H1 (cell line): ENCODE measurements at regions not wholly inside any gene's neighbourhood (a gene's known extent, or its start where the extent isn't known, plus 50 kb on each side); places are given as distances from the start of the nearest gene placed in this dataset.

Experiments used
- CTCF ChIA-PET: fragments of 300-600 bp; sonication (Branson Sonifier 250); formaldehyde crosslinking; loops from one replicate; lab custom pipeline; 2021; ENCODE audit not compliant: partially characterized antibody; lab: Charles Lee
- POLR2A ChIA-PET: fragments of 300-600 bp; sonication (Branson Sonifier 250); formaldehyde crosslinking; loops from one replicate; lab custom pipeline; 2021; ENCODE audit warnings: inconsistent platforms; ENCODE audit not compliant: partially characterized antibody; lab: Charles Lee
- DNase-seq, 2 experiments: peaks; one replicate each; pipeline versions ENCODE4 v3.0.0 to v3.0.0-alpha.2; 2010 to 2022; ENCODE audit warnings: low spot score in 2 of 2, low read depth in 1 of 2, mixed read lengths in 1 of 2
- FAIRE-seq: peaks from 2 replicates; lab custom pipeline; 2011; peaks lifted over from hg19 to GRCh38; lab: Jason Lieb, UNC
- H2AFZ ChIP-seq: 2 replicates; pipeline ENCODE4 v1.8.1; 2012; ENCODE audit warnings: low read length, inconsistent platforms
- H2AK5ac ChIP-seq: 2 replicates; pipeline ENCODE4 v1.6.1; 2013; ENCODE audit warnings: low read depth, low read length
- H2BK120ac ChIP-seq: replicated peaks from 2 replicates; pipeline ENCODE3; 2013; ENCODE audit warnings: low read depth, low read length, inconsistent platforms
- H2BK12ac ChIP-seq: 2 replicates; pipeline ENCODE4 v1.6.1; 2013; ENCODE audit warnings: low read depth, low read length
- H2BK15ac ChIP-seq: 2 replicates; pipeline ENCODE4 v1.6.1; 2013; ENCODE audit warnings: low read length
- H2BK20ac ChIP-seq: 2 replicates; pipeline ENCODE4 v1.6.1; 2013; ENCODE audit warnings: low read length
- H2BK5ac ChIP-seq: 2 replicates; pipeline ENCODE4 v1.6.1; 2013; ENCODE audit warnings: low read depth, low read length
- H3K14ac ChIP-seq: 2 replicates; pipeline ENCODE4 v1.6.1; 2013; ENCODE audit warnings: inconsistent platforms; ENCODE audit not compliant: insufficient read length
- H3K18ac ChIP-seq: 2 replicates; pipeline ENCODE4 v1.6.1; 2013; ENCODE audit warnings: low read length; ENCODE audit errors: extremely low read depth
- H3K23ac ChIP-seq: 2 replicates; pipeline ENCODE4 v1.6.1; 2013; ENCODE audit warnings: inconsistent platforms; ENCODE audit not compliant: insufficient read length
- H3K23me2 ChIP-seq: 2 replicates; pipeline ENCODE4 v1.6.1; 2013; ENCODE audit warnings: low read depth, low read length
- H3K27ac ChIP-seq: 2 replicates; pipeline ENCODE4 v1.6.1; 2011; ENCODE audit warnings: low read depth, low read length, inconsistent platforms
- H3K27me3 ChIP-seq, 4 experiments: replicated peaks in 1 of 4; 1 replicate in 1 of 4; 2 replicates in 3 of 4; pipeline versions ENCODE4 v1.6.1 to v1.8.1; 2011 to 2013; ENCODE audit warnings: low read length in 3 of 4, mild to moderate bottlenecking in 3 of 4, inconsistent platforms in 2 of 4, mixed read lengths in 2 of 4, moderate library complexity in 1 of 4; ENCODE audit not compliant: control insufficient read depth in 3 of 4, insufficient read depth in 3 of 4; ENCODE audit errors: extremely low read depth in 1 of 4
- H3K36me3 ChIP-seq, 4 experiments: 2 replicates each; pipeline versions ENCODE4 v1.6.1 to v1.8.1; 2011 to 2013; ENCODE audit warnings: mild to moderate bottlenecking in 4 of 4, low read length in 3 of 4, moderate library complexity in 2 of 4, control low read depth in 1 of 4, inconsistent platforms in 1 of 4; ENCODE audit not compliant: insufficient read depth in 4 of 4, control insufficient read depth in 2 of 4
- H3K4ac ChIP-seq: replicated peaks from 2 replicates; pipeline ENCODE3; 2013; ENCODE audit warnings: low read length, low read depth, mixed read lengths, inconsistent platforms; ENCODE audit not compliant: insufficient read length
- H3K4me1 ChIP-seq, 4 experiments: replicated peaks in 1 of 4; 1 replicate in 1 of 4; 2 replicates in 3 of 4; pipeline versions ENCODE4 v1.6.1 to v1.8.1; 2011 to 2013; ENCODE audit warnings: low read length in 3 of 4, inconsistent platforms in 2 of 4, mixed read lengths in 1 of 4; ENCODE audit not compliant: insufficient read depth in 4 of 4, control insufficient read depth in 3 of 4
- H3K4me2 ChIP-seq, 2 experiments: 2 replicates each; pipeline versions ENCODE4 v1.6.1 to v1.8.1; 2011 to 2013; ENCODE audit warnings: low read depth in 2 of 2, low read length in 2 of 2, control low read depth in 1 of 2, inconsistent platforms in 1 of 2, mild to moderate bottlenecking in 1 of 2; ENCODE audit not compliant: insufficient read depth in 1 of 2
- H3K4me3 ChIP-seq, 4 experiments: fragments of 200-600, 300-600 bp in 1 of 4; sonication (generic), shearing (Covaris generic), sonication (Bioruptor Twin) in 1 of 4; 2 replicates each; pipeline versions ENCODE4 v1.5.1 to v1.8.1; 2011 to 2016; ENCODE audit warnings: low read length in 4 of 4, low read depth in 3 of 4, control low read depth in 2 of 4, inconsistent platforms in 2 of 4, mild to moderate bottlenecking in 2 of 4, mixed read lengths in 1 of 4, moderate library complexity in 1 of 4; ENCODE audit not compliant: insufficient read depth in 2 of 4; ENCODE audit errors: extremely low read depth in 1 of 4
- H3K56ac ChIP-seq: replicated peaks from 2 replicates; pipeline ENCODE3; 2013; ENCODE audit warnings: low read depth, mild to moderate bottlenecking, mixed read lengths, low read length, inconsistent platforms; ENCODE audit not compliant: insufficient read length
- H3K79me1 ChIP-seq: 2 replicates; pipeline ENCODE4 v1.6.1; 2013; ENCODE audit warnings: low read depth, low read length, control low read depth
- H3K79me2 ChIP-seq, 2 experiments: 2 replicates each; pipeline versions ENCODE4 v1.6.1 to v1.8.1; 2012 to 2013; ENCODE audit warnings: low read length in 2 of 2, mild to moderate bottlenecking in 2 of 2, inconsistent platforms in 1 of 2; ENCODE audit not compliant: insufficient read depth in 2 of 2, control insufficient read depth in 1 of 2
- H3K9ac ChIP-seq, 4 experiments: replicated peaks in 1 of 4; 1 replicate in 1 of 4; 2 replicates in 3 of 4; pipeline versions ENCODE4 v1.6.1 to v1.8.1; 2011 to 2013; ENCODE audit warnings: low read depth in 3 of 4, low read length in 3 of 4, control low read depth in 2 of 4, mild to moderate bottlenecking in 2 of 4, moderate library complexity in 2 of 4, inconsistent platforms in 1 of 4; ENCODE audit errors: extremely low read depth in 1 of 4
- H3K9me3 ChIP-seq, 2 experiments: 2 replicates each; pipeline versions ENCODE4 v1.6.1 to v1.8.1; 2012 to 2013; ENCODE audit warnings: mild to moderate bottlenecking in 2 of 2, moderate library complexity in 2 of 2, control low read depth in 1 of 2, inconsistent platforms in 1 of 2, low read depth in 1 of 2, low read length in 1 of 2, mixed read lengths in 1 of 2; ENCODE audit not compliant: insufficient read depth in 2 of 2
- H4K20me1 ChIP-seq, 2 experiments: replicated peaks in 1 of 2; 2 replicates each; pipeline versions ENCODE3 to v1.8.1; 2011 to 2013; ENCODE audit warnings: inconsistent platforms in 2 of 2, low read length in 2 of 2, mild to moderate bottlenecking in 1 of 2; ENCODE audit not compliant: insufficient read depth in 2 of 2, control insufficient read depth in 1 of 2
- H4K5ac ChIP-seq: 2 replicates; pipeline ENCODE4 v1.6.1; 2013; ENCODE audit warnings: low read length, low read depth, mixed read lengths, inconsistent platforms; ENCODE audit not compliant: insufficient read length
- H4K8ac ChIP-seq: 2 replicates; pipeline ENCODE4 v1.8.0; 2013; ENCODE audit warnings: mild to moderate bottlenecking, moderate library complexity, low read length, inconsistent platforms; ENCODE audit not compliant: insufficient read depth; ENCODE audit errors: extremely low read depth
- H4K91ac ChIP-seq: replicated peaks from 2 replicates; pipeline ENCODE3; 2013; ENCODE audit warnings: low read length, mixed read lengths, inconsistent platforms; ENCODE audit not compliant: insufficient read length
- JUN ChIP-seq: IDR thresholded peaks from 2 replicates; pipeline ENCODE4 v1.6.1; 2011; ENCODE audit warnings: low read depth, mild to moderate bottlenecking, improper control_type of control experiment, low read length
- KDM5A ChIP-seq: fragments of 200-600 bp; IDR thresholded peaks from 2 replicates; pipeline ENCODE4 v1.7.1; 2012; ENCODE audit warnings: mild to moderate bottlenecking, low read length, inconsistent platforms, mixed read lengths
- PHF8 ChIP-seq: fragments of 200-600 bp; sonication (generic); conservative IDR thresholded peaks from 2 replicates; pipeline ENCODE4 v1.7.1; 2012; ENCODE audit warnings: low read depth, mild to moderate bottlenecking, inconsistent platforms, low read length, moderate library complexity
- POLR2A ChIP-seq, 2 experiments: IDR thresholded peaks; 1 replicate in 1 of 2; 2 replicates in 1 of 2; pipeline ENCODE4 v1.6.1; 2011; ENCODE audit warnings: low read depth in 2 of 2, low read length in 2 of 2, mild to moderate bottlenecking in 2 of 2; ENCODE audit errors: control extremely low read depth in 1 of 2
- POLR2AphosphoS5 ChIP-seq: IDR thresholded peaks from 2 replicates; pipeline ENCODE4 v1.6.1; 2011; ENCODE audit warnings: low read depth, low read length
- WGBS, 2 experiments: shearing (Covaris generic) in 1 of 2; methylation state at CpG; one replicate each; pipeline versions ENCODE4 v1.1.6 to v1.1.7; 2013 to 2015; ENCODE audit warnings: low lambda C conversion rate in 2 of 2, mixed read lengths in 2 of 2, inconsistent platforms in 1 of 2, low coverage in 1 of 2, missing lambda C conversion rate in 1 of 2; ENCODE audit not compliant: insufficient replicate concordance in 2 of 2, insufficient coverage in 1 of 2, insufficient read length in 1 of 2; ENCODE audit errors: extremely low coverage in 1 of 2, missing lambda C conversion rate in 1 of 2; 5-methylcytosine and 5-hydroxymethylcytosine counted together

DNA sequence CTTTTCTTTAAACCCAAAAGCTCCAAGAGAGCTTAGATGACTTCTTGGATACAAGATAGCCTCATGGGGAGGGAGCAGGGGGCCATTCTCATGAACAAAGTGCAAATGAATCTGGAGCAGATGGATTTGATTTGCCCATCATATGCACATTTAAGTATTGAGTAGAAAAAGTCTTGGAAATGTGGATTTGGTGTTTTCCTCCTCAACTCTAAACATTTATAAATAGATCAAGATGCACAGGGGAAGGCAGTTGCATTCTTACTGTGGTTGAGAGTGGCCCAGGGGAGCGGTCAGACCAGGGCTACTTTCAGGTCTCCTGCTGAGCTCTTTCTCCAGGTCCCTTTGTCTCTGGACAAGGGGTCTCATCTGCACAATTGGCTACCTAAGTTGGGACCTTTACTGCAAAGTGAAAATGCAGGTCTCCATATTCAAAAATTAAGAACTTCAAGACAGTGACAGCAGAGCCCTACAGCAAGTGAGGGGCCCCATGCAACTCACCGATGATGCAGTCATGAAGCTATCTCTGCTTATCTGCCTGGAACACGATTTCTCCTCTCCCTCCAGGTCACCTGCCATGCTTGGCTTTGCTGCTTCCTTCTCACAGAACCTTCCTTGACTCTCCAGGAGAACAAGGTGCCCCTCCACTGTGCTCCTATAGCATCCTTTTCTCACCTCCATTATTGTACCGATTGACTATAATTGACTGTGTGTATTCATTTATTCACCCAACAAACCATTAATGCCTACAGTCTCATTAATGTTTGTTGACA is 145.4 kb downstream of the LPIN1 start:
- Histone ChIP-seq H3K18ac (no peak overlapping the region), H3K36me3 (no peaks in the 10 kb centered on the region), H4K8ac (no peak overlapping the region), H3K4me1 (peaks cover 0 to 4% (median 0%) of the 10 kb centered on the region in 4 experiments; a peak in 3 of 7 replicates), H3K9me3 (peaks cover 3 to 9% of the 10 kb centered on the region in 2 experiments; a peak in 2 of 4 replicates), H2BK15ac (no peak overlapping the region), H3K23me2 (no peaks in the 10 kb centered on the region; the same call in 1 of the 2 replicates), H3K27me3 (no peaks in the 10 kb centered on the region), H3K56ac (no peak overlapping the region), H2AFZ (no peak overlapping the region), H3K4me3 (no peak overlapping the region), H3K9ac (no peak overlapping the region), H3K79me2 (no peaks in the 10 kb centered on the region), H3K79me1 (no peaks in the 10 kb centered on the region), H4K91ac (no peak overlapping the region), H3K4ac (no peak overlapping the region), H3K14ac (no peak overlapping the region), H2BK120ac (no peak overlapping the region), H2BK5ac (no peak overlapping the region), H2BK20ac (no peak overlapping the region), H2BK12ac (no peak overlapping the region), H2AK5ac (no peak overlapping the region), H3K23ac (no peak overlapping the region), H3K27ac (no peak overlapping the region), H3K4me2 (no peak overlapping the region), H4K5ac (no peak overlapping the region), H4K20me1 (no peaks in the 10 kb centered on the region)
- no peak for TF ChIP-seq PHF8
- no peak for TF ChIP-seq JUN
- TF ChIP-seq KDM5A = no peak
- TF ChIP-seq POLR2A (IDR thresholded peaks at IDR 0.05; ENCODE audit: control extremely low read depth in 1 of 2, low read depth in 2 of 2, low read length in 2 of 2) = no peak
- no peak for TF ChIP-seq POLR2AphosphoS5
- POLR2A ChIA-PET = no interaction called here
- CTCF ChIA-PET = interaction anchor here (0.7 to 1.8 kb wide), 4 partner anchors 12 to 274 kb away, joined by 3 to 6 read pairs (median 3); no protein-coding TSS in a partner anchor
- WGBS, 2 experiments = 90% methylated on average over 4 of the region's 4 CpGs; no CpG with 5 or more reads in 1 of the 2 experiments
- no peak for FAIRE-seq
- DNase-seq = no peak
